ENCODE measurements at regions not wholly inside any gene's neighbourhood (a gene's known extent, or its start where the extent isn't known, plus 50 kb on each side); places are given as distances from the start of the nearest gene placed in this dataset.
"Not testable (repeated sequence)": the region's sequence is repeated elsewhere in the genome, so short reads cannot be mapped to it uniquely, and the experiment has no call there.

DNA sequence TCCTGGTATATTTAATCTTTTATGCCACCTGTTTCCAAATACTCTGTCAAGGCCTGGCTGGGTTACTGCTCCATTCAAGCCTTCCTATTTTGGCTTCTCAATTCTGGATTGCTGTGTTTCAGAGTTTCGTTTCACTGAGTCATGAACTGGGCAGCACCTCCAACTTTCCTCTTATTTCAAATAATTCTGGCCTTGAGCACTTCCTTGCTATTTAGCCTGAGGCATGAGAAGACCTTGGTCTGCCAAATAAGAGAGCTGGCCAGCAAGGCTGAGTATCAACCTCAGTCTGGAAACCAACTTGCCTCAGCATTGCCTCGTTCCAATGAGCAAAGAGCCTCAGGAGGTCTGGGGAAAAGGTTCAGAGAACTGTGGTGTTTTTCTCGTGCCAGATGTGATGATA, 66.6 kb downstream of the TNFAIP3 start:
- DNase-seq: no peak

DNA sequence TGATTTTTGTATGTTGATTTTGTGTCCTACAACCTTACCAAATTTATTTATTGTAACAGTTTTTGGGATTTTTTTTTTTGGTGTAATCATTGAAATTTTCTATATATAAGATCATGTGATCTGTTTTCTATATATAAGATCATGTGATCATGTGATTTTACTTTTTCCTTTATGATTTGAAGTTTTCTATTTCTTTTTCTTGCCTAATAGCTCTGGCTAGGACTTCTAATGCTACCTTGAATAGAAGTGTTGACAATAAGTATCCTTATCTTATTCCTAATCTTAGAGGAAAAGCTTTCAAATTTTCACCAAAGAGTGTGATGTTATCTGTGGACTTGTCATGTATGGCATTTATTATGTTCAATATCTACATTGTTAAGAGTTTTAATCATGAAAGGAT, 69.7 kb downstream of the TNFAIP3 start:
- DNase-seq: no peak

DNA sequence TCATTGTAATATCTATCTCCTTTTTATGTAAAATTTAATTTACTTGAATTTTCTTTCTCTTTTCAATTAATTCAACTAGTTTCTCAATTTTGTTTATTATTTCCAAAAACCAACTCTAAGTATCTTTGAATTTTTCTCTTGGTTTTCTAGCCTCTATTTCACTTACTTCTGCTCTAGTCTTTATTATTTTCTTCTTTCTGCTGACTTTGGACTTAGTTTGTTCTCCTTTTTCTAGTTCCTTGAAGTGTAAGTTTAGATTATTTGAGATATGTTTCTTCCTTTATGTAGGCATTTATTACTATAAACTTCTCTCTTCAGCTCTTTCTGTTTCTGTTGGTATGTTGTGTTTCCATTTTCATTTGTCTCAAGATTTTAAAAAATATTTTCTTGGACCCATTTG, 70.8 kb downstream of the TNFAIP3 start:
- DNase-seq: no peak

DNA sequence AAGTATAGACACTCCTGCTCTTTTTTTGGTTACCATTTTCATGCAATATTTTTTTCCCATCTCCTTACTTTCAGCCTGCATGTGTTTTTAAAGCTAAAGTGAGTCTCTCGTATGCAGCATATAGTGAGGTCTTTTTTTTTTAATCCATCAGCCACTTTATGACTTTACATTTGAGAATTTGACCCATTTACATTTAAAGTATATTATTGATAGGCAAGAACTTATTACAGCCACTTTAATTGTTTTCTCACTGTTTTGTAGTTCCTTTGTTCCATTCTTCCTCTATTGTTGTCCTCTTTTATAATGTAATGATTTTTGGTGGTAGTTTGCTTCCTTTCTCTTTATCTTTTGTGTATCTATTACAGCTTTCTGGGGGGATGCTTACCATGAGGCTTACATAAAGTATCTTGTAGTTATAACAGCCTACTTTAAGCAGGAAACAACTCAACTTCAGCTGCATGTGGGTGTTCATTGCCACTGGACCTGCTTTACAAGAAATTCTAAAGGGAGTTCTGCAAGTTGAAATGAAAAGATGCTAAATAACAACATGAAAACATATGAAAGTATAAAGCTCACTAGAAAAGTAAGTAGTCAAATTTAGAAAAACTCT, 71.8 kb downstream of the TNFAIP3 start:
- DNase-seq: no peak

DNA sequence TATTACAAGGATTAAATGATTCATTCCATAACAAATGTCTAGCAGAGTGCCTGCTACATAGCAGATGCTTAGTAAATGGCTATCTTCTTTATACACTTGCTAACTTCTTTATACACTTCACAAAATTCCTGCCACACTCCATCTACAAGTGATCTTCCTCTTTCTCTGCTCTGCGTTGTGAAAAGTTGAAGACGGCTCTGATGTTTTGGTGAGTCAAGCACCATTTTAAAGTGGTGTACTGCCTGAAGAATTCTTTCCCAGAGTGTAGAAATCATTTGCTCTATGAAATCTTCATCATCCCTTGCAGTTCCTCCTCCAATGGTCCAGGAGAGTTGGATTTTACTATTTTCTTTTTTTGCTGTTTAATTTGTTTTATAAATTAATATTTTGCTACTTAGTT, 74.9 kb downstream of the TNFAIP3 start:
- no peak for DNase-seq

DNA sequence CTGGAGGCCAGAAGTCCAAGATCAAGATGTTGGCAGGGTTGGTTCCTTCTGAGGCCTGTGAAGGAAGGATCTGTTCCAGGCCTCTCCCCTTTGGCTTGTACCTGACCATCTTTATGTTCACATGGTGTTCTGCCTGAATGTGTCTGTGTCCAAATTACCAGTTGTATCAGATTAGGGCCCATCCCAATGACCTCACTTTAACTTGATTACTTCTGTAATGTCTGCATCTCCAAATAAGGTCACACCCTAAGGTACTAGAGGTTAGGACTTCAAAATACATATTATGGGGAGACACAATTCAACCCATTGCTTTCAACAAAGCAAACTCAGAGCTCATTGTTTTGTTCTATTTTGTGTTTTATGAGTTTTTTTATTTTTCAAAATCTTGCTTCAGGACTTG, 75.7 kb downstream of the TNFAIP3 start:
- DNase-seq: no peak

DNA sequence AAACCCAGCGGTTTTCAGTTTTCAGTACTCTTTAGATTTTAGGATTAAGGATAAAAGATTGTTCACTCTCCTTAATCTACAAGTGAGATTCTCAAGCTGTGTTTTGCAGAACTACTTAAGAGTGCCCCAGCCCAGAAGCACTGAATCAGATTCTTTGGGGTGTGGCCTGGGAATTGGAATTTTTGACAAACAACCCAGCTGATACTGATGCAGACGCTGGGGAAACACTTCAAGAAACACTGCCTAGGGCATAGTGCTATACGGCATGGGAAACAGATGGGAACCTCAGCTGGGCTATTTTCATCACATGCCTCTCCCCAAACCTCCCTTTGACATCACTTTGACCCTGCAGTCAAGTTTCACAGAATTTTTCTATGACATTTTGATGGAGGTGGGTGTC, 77.3 kb downstream of the TNFAIP3 start:
- not testable (repeated sequence) for DNase-seq

DNA sequence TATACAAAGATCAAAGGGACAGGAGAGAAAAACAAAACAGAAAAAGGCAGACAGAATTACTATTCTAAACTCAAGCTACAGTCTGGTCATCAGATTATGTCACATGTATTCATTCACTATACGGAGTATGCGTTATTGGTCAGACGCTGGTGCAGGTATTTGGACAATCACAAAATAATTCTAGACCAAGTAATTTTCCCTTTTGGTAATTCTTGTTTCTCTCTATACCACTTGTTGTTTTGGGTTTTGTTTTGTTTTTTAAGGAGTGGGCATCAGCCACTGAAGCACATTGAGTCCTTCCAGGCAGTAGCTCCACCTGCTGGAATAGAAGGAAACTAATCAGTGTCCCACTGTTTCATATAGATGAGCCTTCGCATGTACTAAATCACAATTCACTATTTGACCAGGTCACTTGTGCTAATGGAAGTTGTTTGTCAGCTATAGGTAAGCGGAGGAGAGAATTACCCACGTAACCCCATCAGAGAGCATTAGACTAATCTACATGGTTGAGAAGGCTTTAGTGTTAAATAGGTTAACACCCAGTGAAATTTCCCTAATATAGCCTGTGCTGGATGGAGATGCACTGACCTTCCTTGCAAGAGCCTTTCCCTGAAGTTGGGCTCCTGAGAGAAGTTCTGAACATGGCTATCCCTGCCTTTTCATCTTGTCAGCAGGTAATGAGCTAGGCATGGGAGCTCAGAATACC, 77.9 kb downstream of the TNFAIP3 start:
- DNase-seq: no peak

DNA sequence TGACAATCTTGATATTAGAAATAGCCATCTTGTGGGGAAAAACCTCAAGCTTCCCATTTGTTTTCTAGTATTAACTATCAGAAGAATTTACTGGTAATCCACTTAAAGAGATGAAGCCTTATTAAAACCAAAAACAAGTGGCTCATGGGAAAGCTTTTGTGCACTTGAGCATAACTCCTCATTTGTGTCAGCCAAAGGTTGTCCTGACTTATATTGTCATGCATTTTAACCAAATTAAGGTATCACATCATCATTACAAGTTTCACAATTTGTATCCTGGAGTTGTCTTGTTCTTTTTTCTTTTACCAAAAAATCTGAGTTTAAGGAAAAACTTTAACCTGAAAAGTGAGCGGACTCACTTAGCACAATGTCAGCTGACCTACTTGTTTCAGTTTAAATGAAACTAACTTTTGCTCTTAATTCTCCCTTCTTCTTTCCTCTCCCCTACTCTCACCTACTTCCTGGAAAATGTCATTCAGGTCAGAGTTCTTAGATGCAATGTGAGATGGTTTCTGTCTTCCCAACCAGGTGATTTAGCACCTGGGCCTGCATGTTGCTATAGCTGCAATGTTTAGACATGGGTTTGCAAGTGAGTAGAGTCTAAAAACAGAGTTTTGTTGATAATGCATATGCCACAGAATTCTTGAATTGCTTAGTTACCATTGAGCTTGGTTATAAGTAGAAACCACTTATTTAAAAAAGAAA, 82.8 kb downstream of the TNFAIP3 start:
- no peak for DNase-seq

DNA sequence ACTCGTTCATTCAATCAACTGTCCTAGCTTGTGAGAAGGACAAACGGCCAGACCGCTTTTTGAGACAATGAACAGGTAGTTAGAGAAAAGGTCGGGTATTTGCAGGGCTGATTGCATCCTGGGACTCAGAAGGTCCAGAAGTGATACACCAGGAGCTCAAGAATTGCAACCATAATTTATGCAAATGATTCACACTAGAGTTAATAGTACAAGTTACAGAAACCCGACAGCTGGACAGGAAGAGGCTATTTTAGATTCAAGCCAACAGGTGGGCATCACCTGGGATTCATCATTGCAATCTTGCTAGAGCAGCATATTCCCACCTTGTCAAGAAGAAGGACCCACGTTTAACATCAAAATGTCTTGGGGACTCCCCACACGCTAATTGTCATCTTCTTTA, 83.5 kb downstream of the TNFAIP3 start:
- DNase-seq: no peak

DNA sequence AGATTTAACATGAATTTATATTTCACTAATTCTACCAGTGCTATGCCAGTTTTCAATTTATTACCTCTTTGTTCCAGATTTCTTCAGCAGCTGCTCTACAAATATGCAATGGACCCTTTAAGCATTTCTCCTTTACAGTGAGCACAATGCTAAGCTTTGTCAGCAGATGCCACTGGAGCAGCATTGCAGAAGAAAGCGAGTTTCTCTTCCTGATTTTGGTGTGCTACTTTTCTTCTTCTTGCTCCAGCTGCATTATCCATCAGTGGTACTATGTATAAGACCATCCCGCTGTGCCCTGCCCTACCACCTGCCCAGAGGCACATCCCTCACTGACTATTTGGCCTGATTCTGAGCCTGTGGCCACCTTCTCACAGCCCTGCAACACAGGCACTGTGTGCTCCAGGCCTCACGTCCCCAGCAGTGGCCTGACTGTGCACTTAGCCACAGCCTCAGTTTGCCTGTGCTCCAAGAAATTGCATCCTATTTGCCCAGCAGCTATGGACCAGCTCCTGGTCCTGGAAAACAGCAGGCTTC, 84.1 kb downstream of the TNFAIP3 start:
- DNase-seq: no peak

DNA sequence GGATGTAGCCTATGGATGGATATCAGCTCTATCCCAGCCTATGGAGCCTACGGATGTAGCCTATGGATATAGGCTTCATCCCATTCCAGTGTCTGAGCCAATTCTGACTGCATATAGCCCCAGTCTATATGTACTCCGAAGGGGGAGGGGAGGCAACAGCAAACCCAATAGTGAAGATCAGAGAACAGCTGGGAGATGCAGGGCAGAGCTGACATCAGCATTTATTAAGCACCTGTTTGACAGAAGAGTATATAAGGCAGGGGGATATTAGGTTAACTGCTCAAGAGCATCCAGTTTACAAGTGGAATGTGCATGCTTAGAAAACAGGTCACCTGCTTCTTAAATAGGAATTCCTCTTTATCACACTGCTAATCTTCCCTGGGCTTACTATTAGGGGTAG, 85.2 kb downstream of the TNFAIP3 start:
- DNase-seq: no peak

DNA sequence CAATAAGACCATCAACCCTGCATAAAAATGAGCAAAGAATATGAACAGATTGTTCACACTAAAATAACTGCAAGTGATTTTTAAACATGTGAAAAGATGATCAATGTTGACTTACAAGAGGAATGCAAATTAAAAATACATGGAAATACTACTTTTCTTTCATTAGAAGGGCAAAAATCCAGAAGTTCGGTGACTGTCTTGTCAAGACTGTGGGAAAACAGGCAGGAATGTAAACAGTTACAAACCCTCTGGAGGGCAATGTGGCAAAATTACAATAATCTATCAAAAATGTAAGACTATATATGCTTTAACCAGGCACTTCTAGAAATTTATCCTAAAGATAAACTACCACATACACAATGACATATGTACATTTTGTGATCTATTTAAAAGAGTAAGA, 86.7 kb downstream of the TNFAIP3 start:
- DNase-seq: no peak

DNA sequence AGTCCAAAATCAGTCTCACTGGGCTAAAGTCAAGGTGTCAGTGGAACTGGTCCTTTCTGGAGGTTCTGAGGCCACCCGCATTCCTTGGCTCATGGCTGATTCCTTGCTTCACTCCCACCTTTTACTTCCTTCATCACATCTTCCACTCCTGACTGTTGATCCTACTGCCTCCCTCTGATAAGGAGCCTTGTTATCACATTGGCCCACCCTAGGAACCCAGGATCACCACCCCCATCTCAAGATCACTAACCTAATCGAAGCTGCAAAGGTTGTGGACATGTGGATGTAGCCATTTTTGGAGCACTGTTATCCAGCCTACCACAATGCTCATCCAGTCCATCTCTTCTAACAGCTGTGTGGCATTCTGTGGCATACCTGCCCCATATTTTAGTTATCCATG, 87.2 kb downstream of the TNFAIP3 start:
- no peak for DNase-seq

DNA sequence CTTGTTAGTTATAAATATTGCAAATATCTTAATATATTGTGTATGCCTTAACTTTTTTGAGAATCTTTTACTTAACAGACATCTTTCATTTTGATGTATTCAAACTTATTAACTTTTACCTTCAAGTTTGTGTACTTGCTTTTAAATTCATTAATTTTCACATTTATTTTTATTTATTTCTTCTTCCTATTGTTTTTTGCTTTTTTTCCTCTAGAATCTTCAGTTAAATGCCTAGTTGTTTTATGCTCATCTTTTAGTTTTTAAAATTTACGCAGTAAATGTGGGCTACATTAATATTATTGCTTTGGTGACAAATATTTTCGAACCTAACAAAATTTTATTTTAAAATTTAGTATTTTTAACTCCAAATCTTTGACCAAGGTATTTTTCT, 89.0 kb downstream of the TNFAIP3 start:
- DNase-seq: no peak

DNA sequence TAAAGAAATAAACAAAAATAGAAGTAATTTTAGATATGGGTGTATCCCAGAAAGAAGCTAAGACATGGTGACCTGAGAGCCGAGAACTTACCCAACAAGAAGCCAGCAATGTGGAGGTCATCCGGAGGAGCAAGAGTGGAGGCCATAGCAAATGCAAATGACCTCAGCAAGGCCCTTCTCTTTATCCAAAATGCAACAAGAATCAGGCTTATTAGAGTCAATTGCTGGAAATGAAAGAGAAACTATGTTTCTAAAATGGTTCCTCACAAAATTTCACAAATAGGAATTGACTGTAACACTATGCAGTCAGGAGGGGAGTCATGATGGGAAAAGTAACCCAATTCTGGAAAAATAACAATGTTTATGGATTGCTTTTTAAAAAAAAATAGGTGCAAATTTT, 90.4 kb downstream of the TNFAIP3 start:
- DNase-seq: no peak

DNA sequence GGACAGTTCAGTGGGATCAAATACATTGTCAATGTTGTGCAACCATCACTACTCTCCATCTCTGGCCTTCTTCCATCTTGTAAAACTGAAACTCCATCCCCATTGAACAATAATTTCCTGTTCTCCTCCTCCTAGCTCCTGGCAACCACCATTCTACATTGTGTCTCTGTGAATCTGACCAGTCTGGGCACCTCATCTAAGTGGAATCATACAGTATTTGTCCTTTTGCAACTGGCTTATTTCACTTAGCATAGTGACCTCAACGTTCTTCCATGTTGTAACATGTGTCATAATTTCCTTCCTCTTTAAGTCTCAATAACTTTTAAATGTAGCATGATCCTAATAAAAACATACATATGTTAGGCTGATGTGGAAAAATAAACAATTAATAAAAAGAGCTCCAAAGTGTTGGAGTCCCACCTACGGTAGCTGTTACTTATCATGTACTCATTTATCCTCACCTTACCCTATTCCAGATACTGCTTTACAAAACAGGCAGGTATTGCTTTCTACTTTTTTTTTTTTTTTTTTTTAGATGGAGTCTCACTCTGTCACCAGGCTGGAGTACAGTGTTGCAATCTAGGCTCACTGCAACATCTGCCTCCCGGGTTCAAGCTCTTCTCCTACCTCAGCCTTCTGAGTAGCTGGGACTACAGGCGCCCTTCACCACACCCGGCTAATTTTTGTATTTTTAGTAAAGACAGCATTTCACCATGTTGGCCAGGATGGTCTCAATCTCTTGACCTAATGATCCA, 91.9 kb downstream of the TNFAIP3 start:
- DNase-seq: no peak

DNA sequence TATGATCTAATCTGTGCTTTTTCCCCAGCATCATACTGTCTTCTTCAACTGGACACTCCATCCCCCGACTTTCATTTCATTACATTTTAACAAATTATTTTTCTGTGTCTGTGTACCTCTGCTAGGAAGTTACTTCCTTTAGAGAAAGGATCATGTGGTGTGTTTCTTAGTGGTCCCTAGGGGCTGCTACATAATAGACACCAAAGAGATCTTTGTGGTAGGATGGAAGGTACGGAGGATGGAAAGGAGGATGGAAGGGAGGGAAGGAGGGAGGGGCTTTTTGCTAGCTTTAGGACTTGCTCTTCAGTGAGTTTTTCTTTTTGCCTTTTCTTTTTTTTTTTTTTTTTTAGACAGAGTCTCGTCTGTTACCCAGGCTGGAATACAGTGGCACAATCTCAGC, 95.7 kb downstream of the TNFAIP3 start:
- no peak for DNase-seq

DNA sequence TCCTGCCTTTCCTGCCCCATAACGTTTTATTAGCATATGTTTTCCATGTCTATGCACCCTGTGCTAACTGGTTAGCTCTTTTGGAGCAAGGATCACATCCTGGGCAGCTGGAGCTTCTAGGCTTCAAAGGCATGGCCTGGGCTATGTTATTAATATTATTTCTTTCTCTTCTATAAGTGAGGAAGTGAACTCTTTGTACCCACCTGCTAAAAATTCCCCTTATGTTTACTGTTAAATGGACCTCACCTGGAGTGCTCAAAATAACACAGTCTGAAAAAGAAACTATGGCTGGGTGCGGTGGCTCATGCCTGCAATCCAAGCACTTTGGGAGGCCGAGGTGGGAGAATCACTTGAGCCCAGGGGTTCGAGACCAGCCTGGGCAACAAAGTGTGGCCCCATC, 97.8 kb downstream of the TNFAIP3 start:
- no peak for DNase-seq

DNA sequence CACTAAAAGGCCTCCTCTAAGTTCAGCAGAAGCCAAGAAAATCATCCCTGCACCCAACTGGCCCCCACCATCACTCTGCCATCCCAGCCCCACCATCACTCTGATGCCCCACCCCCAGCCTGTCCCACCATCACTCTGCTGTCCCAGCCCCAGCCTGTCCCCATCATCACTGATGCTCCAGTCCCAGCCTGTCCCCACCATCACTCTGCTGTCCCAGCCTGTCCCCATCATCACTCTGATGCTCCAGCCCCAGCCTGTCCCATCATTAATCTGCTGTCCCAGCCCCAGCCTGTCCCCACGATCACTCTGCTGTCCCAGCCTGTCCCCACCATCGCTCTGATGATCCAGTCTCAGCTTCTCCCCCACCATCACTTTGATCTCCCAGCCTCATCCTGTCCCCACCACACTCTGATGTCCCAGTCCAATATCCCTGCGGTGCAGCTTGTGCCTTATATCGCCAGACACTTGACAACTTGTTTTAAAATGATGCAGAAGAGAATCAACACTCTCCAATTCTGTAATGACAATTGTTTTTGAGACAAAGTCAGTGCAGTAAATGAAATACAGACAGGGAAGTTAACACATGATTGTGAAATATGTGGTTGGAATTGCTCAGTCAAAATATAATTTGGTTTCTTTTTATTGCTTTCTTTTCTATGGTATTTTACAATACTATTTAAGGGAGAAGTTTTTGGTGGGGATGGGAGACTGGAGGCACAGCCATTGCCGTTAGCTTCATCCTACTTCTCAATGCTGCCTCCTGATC, 100.8 kb downstream of the TNFAIP3 start:
- no peak for DNase-seq

DNA sequence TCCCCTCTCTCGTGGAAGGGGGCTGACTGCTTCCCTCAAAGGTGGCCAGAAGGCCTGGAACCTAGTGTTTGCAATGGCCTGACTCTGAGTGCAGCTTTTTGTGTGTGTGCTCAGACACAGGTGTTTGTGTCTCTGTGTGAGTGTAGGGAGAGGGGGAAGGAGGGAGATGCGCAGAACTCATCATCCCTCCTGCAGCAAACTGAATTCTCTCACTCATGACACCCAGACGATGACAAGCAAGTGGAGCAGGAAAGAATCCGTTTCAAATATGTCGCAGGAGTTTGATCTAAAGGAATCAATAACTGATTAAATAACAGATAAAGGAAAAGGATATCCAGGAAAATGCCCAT, 101.4 kb downstream of the TNFAIP3 start:
- DNase-seq: no peak

DNA sequence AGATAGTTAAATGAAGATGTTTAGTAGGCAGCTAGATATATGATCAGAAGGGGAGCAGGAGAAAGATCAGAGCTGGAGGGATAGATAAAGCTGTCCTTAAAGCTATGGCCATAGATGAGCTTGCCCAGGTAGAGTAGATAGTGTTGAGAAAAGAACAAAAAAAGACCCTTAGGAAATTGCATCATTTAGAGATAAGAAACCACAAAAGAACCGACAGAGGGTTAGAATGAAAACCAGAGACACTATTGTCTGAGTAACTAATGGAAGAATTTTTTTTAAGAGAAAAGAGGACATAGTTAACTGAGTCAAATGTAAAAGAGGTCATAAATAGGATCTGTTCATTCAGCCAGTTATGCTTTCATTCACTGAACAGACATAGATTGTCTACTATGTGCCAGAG, 101.8 kb downstream of the TNFAIP3 start:
- no peak for DNase-seq

DNA sequence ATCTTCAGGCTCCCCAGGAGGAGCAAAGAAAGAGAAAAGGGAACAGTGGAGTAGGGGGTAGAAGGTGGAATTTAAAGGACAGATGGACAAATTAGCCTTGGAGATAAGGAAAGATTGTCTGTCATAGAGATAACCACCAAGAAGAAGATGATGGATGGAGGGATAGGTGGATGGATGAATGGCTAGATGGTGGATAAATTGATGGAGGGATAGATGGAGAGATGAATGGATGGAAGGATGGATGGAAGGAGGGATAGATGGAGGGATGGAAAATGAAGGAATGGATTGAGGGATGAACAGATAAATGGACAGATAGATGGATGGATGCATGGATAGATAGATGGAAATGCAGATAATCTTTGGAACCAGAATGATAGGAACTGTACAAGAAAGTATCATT, 102.8 kb downstream of the TNFAIP3 start:
- no peak for DNase-seq
